GM23248 (cell line): ENCODE measurements at regions not wholly inside any gene's neighbourhood (a gene's known extent, or its start where the extent isn't known, plus 50 kb on each side); places are given as distances from the start of the nearest gene placed in this dataset.

Experiments used
- EZH2 ChIP-seq: fragments of 200-600 bp; sonication (generic); IDR thresholded peaks from 2 replicates; pipeline ENCODE4 v1.6.1; 2018; ENCODE audit warnings: antibody characterized with exemption, mild to moderate bottlenecking; ENCODE audit not compliant: insufficient read depth, poor library complexity, severe bottlenecking
- EZH2phosphoT487 ChIP-seq: fragments of 200-600 bp; sonication (generic); IDR thresholded peaks from 2 replicates; pipeline ENCODE4 v1.6.1; 2018; ENCODE audit warnings: antibody characterized with exemption, moderate library complexity, mild to moderate bottlenecking, low read depth; ENCODE audit not compliant: insufficient read depth

- TF ChIP-seq EZH2 (no peak), EZH2phosphoT487 (no peak)
Observed at GRCh38 chr6:44042261-44042988, 84.8 kb downstream of the MRPL14 start.
